Esophagus muscularis mucosa (tissue), 3 donors: ENCODE measurements at regions not wholly inside any gene's neighbourhood (a gene's known extent, or its start where the extent isn't known, plus 50 kb on each side); places are given as distances from the start of the nearest gene placed in this dataset.

Experiments used
- CTCF ChIP-seq, 3 experiments: fragments of 200-600 bp in 2 of 3; fragments of 450-650 bp in 1 of 3; sonication (generic) in 2 of 3; IDR thresholded peaks; one replicate each; pipeline ENCODE4 v1.5.1; 2017 to 2019; ENCODE audit warnings: antibody characterized with exemption in 3 of 3, mild to moderate bottlenecking in 2 of 3, moderate library complexity in 1 of 3
- POLR2A ChIP-seq: fragments of 450-650 bp; IDR thresholded peaks from one replicate; pipeline ENCODE4 v1.6.1; 2017; ENCODE audit warnings: antibody characterized with exemption, moderate library complexity, mild to moderate bottlenecking, low read depth

- TF ChIP-seq POLR2A (no peak), CTCF (IDR thresholded peaks at IDR 0.05) (no peak)
These were observed 462.1 kb downstream of the TDRD15 start for GRCh38 chr2:21585881-21586280.
